Lung microvascular endothelial cell (primary cell): ENCODE measurements at regions not wholly inside any gene's neighbourhood (a gene's known extent, or its start where the extent isn't known, plus 50 kb on each side); places are given as distances from the start of the nearest gene placed in this dataset.
"Not testable (repeated sequence)": the region's sequence is repeated elsewhere in the genome, so short reads cannot be mapped to it uniquely, and the experiment has no call there.

Source experiments
- DNase-seq, 2 donors: peaks; one replicate each; pipeline versions ENCODE4 v3.0.0 to v3.0.0-alpha.2; 2010; ENCODE audit warnings: low read depth in 2 of 2

DNA sequence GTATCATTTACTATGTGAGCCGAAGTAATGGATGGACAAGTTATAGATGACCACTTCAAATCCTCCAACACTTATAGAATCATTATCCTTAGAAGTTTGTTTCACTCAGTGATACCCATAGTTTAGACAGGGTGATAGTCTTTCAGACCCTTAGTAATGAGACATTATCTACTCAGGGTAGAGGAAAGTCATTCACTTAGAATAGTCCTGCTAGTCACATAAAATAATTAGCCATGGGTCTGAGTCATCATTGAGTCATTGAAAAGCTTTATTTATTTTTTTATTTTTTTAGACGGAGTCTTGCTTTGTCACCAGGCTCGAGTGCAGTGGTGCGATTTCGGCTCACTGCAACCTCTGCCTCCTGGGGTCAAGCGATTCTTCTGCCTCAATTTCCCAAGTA, 321.7 kb upstream of the FSTL5 start:
- DNase-seq = no peak

DNA sequence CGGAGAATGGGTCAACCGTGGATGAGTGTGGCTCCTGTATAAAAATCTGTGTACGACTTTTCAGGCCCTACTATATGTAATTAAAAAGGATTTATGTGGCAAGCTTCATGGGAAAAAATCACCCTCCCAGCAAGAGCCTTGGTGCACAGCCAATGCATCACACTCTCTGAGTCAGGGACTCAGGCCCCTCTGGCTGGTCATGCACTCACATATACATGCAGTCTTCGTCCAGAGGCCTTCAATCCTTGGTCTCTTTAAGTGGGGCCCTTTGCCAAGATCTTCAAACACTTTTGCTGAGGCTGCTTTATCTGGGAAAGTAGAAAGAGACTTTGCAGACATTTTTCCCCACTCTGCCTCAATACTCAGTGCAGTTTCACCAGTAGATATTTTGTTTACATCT, 311.4 kb upstream of the FSTL5 start:
- no peak for DNase-seq

DNA sequence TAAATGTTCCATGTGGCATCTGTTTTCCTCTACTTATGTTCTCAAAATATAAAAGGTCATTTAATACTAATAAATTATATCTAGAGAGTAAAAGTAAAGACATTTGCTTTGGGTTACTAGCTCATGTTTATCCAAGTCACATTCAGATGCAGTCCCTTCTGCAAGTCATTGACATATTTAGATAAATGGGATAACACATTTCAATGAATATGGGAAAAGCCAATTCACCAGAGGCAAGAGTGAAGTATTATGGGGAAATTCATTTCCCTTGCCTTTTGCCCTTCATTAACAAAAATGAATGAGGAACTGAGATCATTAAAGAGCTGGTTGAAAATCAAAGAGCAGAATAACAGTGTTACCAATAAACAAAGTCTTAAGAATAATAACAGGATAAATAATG, 306.2 kb upstream of the FSTL5 start:
- no peak for DNase-seq

DNA sequence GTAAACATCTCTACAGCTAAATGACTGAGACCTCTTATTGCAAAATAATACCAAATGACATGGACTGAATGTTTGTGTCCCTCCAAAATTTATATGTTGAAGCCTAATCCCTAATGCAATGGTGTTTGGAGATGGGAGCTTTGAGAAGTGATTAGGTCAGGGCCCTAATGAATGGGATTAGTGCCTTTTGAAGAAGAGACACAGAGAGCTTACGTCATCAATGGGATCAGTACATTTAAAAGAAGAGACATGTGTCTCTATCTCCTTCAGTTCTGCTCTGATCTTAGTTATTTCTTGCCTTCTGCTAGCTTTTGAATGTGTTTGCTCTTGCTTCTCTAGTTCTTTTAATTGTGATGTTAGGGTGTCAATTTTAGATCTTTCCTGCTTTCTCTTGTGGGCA, 301.6 kb upstream of the FSTL5 start:
- DNase-seq = not testable (repeated sequence)

DNA sequence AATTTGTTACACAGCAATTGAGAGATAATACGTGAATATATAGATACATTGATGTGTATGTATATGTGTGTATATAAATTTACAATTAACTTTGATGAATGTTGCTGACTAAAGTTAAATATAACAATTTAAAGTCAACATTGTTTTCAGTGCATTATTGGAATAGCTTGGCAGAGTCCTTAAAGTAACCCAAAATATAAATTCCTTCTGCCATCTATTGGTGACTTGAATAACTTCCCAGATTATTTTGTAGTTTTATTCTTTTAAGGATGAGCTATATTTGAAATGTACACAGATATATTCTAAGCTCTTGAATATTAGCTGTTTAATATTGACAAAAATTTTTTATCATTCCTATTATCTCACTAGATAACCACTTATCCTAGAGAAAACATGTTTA, 298.2 kb upstream of the FSTL5 start:
- no peak for DNase-seq

DNA sequence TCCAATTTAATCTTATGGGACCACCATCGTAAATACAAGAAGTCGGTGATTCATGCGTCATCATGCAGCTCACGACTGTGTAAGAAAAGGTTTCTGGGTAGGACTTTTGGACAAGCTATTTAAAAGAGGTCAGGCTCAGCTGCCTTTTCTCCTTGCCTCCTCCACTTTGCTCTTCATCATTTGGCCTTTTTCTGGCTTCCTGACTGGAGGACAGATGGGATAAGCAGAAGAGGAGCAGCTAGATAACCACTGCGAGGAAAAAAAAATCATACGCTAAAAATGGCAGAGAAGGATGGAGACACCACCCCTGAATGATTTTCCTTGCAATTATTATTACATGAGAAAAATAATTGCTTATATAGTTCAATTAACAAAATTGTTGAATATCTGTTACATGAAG, 294.3 kb upstream of the FSTL5 start:
- no peak for DNase-seq

DNA sequence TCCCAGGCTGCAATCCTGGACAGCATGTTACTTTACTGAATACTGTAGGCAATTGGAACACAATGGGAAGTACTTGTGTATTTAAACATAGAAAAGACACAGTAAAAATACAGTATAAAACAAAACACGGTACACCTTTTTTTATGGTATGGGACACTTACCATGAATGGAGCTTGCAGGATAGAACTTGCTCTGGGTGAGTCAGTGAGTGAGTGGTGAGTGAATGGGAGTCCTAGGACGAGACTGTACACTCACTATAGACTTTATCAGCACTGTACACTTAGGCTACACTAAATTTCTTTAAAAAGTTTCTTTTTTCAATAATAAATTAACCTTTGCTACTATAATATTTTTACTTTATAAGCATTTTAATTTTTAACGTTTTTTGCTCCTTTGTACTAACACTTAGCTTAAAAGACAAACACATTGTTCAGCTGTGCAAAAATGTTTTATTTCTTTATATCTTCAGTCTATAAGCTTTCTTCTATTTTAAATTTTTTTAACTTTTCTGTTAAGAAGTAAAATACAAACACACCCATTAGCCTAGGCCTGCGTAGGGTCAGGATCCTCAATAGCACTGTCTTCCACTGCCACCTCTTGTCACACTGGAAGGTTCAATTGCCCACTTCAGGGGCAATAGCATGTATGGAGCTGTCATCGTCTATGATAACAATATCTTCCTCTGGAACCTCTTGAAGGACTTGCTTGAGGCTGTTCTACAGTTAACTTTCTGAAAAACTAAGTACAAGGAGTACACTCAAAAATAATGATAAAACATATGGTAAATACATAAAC, 293.5 kb upstream of the FSTL5 start:
- no peak for DNase-seq

DNA sequence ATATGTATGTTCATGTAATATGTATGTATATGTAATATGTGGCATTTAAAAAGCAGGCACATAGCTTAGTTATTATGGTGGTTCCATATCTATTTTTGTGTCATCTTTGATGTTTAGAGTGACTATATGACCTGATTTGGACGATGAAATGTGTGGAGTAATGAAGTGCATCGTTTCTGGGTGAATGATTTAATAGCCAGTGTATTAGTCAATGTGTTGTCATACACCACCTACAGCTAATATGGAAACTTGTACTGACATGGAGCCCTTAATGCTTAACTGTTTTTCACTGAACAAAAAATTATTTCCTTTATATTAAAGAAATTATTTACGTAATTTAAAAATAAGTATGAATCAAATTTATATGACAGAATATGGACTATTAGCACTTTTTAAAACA, 292.3 kb upstream of the FSTL5 start:
- no peak for DNase-seq

DNA sequence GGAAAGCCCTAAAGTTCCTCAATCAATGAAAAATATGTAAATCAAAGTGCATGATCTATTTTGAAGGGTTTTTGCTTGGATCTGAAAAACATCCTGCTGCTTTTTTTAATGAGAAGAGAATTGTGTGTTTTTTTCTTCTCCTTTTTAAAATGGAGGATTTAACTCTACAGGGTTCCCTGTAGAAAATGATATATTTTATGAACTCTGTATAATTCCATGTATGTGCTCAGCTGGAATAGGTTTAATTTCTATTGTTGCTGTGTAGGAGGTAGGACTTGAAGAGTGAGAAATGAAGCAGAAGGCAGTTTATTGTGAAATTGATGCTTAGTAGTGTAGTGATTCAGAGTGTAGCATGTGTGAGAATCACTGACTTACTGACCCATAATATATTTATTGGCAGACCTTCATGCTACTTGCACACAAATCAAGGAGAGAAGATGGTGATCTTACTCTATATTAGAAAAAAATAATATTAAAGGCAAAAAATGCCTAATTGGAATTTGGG, 286.8 kb upstream of the FSTL5 start:
- DNase-seq = no peak

DNA sequence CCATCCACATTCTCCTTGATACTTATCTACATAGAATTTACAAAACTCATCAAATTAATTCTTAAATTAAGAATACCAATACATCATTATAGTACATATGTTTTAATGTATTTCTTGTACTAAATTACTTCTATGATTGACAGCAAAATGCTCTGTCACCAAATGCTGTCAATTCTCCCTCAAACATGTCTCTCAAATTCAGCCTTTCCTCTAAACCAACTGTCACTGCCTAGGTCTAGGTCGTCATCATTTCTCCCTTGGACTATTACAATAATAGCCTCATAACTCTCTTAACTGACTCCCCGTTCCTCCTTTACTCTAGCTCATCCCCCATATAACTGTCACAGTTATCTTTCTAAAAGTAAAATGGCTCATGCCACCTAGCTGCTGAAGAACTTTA, 279.7 kb upstream of the FSTL5 start:
- no peak for DNase-seq

DNA sequence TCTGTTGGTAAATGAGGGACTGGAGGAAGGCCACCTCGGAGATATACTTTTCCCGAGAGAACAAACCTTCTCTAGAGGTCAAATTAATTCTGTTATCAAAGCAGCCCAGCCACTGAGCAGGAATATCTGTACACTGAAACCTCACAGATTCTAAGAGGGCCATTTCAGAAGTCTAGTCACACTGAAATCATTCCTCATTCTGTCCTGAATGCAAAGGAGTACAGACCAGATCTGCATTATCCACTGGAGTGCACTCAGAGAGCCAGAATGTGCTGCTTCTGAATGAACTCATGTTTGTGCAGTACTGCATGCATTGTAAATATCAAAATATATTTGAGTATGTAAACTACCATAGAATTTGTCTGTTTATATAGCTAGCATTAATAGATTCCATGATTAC, 278.3 kb upstream of the FSTL5 start:
- DNase-seq = no peak

DNA sequence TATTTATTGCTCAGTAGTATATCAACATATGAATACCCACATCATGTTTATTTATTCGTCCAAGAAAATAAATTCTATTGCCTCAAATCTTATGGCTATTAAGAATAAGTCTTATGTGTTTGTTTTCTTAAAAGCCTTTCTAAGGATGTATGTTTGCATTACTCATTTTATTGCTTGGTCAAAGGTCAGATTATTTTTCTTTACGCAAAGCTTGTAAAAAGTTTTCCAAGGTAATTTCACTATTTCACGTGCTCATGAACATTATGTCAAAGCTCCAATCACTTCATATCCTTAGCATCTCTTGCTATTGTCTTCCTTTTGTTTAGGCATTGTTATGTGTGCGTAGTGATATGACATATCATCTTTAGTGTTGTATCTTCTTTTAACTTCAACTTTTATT, 258.5 kb upstream of the FSTL5 start:
- DNase-seq = no peak

DNA sequence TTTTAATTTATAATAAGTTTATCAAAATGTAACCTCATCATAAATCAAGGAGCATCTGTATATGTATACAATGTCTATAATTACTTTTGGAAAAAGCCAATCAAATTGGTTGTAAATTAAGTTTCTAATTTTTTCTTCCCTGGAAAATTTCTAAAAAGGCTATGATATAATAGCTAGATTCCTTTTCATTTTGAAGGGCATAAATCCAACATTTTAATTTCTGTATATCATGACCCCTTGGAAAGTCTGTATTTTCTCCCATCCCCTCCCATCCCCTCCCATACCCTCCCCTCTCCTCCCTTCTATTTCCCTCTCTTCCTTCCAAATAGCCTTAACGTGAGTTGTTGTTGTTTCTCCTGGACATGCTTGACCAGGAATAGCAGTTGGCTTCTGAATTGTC, 247.1 kb upstream of the FSTL5 start:
- no peak for DNase-seq

DNA sequence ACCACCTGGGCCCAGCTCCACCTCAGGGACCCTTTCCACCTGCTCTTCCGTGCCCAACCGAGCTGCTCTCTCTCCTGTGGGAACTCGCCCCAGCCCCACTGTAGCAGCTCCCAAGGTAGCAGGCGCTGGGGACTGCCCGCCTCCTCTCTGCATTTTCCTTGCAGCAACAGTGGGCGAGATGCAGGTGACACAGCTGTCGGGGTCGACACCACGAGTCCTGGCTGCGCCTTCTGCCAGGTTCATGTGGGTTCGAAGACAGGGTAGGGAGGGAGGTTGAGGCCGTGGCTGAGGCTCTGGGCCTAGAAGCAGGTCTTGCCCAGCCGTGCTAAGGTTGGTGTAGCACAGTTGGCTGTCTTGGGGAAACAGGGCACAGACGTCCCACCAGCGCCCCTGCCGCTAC, 245.2 kb upstream of the FSTL5 start:
- DNase-seq = no peak

DNA sequence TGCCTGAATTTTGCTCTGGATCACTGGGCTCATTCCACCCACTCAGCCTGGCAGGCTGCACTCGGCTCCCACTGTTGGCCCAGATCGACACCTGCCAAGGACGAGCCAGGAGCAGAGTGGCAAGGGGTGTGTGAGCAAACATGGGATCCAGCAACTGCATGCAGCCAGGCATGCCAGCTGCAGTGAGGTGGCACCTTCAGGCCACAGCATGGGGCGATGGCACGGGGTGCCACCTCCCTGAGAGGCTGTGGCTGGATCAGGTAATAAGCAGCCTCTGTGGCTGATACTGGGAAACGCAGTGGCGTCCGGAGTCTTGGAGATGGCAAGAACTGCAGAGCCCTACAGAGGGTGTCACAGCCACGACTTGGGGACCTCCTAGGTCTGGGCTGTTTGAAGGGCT, 244.5 kb upstream of the FSTL5 start:
- DNase-seq = no peak

DNA sequence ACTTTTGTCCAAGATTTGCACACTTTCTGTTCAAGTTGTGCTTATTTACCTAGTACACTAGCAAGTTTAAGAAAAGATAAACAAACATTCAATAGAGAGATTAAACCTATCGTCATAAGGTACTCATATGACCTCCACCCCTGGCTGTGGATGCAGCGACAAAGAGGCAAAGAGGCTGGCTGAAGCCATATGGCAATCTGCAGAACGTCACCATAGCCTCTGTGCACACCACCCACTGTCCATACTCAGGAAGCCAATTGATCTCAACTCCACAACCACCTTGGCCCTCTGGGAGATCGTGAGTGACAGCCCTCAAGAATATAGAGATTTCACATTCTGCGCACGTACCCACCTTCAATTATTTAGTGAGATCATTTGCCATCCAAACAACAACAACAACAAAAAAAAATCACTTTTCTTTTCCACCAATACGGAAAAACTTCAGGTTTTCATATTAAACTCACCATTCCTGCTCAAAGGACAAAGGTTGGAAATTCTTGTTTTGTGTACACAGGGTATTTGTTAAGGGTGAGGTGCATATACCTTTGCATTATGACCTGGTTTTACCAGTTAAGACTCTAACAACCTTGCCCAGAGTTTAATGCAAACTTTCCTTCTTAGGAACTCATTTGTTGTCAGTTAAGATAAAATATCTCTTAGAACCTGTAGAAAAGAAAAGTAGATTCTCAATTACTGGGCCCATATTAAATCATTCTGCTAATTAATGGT, 243.0 kb upstream of the FSTL5 start:
- no peak for DNase-seq

DNA sequence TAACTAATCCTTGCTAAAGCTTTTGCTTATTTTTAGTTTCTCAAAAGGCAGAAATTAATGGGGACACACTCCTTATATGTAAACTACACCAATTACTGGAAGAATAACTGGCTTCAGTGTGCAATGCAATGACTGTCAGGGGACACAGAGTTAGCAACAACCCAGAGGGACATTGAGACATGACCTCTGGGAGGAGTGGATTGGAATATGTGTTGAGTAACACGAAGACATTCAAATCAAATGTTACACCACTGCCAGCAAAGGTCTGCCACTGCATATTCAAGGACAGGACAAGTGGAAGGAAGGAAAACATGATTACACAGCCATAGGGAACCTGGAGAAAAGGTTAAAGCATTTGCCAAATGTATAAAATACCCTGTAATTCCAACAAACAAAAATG, 240.1 kb upstream of the FSTL5 start:
- no peak for DNase-seq

DNA sequence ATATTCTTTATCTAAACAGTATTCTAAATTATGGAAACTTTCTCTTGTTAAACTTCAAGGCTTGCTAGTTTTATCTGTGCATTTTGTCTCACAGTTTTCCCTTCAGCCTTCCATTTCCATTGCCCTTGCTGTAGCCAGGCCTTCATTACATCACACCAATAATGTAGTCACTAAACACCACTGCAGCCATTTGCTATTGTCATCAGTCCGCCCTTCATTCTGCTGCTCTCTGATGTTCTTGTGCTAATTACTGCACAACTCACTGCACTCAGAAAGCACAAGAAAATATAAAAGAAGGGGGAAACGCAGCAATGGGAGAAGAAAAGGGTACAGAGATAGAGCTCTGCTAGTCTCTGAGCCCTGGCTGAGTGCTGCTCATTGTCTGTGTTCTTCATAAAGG, 239.6 kb upstream of the FSTL5 start:
- no peak for DNase-seq

DNA sequence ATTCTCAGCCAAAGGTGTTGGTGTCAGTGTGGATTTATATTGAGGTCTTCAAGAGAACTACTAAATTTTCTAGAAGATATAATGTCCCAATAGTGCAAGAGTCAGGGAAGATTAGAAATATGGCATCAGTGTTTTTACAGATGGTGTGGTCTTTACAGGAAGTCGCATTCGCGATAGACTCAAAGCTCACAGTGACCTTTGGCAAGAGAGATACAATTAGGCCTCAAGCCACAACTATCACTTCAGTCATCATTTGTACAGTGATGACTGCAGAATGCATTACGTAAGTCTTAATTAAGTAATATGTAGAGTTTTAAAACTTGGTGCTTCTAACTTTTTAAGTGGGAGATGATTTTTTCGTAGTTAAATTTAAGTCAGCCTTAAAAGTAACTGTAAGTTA, 237.2 kb upstream of the FSTL5 start:
- DNase-seq = no peak

DNA sequence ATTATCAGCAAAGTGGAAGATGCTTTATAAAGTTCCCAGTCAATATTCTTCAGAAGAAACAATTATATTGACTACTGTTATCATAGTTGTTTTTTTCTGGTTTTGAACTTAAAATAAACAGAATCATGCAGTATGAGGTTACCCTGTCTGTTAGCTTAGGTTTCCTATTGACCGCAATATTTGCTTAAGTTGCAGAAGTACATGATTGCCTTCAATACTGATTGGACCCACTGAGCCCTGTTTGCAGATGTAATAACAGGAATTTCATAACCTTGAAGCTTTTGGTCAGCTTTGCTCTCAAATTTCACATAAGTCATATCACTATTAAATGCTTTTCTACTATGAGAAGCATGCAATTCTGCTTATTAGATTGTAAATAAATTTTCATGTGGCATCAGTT, 229.1 kb upstream of the FSTL5 start:
- no peak for DNase-seq

DNA sequence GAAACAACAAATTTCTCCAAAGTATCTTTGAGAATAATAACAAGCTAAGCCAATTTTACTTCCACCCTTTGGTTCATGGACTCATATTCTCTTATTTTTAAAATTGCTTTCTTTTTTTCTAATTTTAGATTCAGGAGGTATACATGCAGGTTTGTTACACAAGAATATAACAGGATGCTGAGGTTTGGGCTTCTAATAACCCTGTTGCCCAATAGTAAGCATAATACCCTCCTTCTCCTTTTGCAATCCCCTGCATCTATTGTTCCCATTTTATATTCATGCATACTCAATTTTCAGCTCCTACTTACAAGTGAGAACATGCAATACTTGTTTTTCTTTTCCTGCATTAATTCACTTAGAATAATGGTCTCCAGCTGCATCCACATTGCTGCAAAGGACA, 202.3 kb upstream of the FSTL5 start:
- DNase-seq = no peak

DNA sequence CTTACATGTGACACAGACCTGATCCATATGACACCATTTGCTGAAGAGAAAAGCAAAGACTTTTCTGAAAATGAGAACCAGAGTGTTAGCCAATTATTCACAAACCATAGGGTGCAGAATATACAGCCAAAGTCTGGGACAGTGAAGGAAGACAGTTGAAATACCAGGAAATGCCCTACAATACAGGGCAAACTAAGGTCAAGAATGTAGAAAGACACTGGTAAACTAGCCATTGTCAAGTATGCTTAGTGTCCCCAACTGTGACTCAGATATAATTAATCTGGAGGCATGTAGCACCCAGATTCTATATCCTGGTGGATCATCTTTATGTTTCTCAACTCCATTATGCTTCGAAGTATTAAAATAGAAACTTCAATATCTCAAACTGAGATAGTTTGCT, 200.9 kb upstream of the FSTL5 start:
- no peak for DNase-seq
